ENCODE measurements at regions not wholly inside any gene's neighbourhood (a gene's known extent, or its start where the extent isn't known, plus 50 kb on each side); places are given as distances from the start of the nearest gene placed in this dataset.

GRCh38 chr2:147538821-147539220, 306.0 kb upstream of the ACVR2A start:
- H3K36me3 ChIP-seq (ENCODE audit: control insufficient read depth in 2 of 2, insufficient read depth in 1 of 2, low read length in 2 of 2), result no peaks in the 10 kb centered on the region
- no peak overlapping the region for H3K4me3 ChIP-seq (ENCODE audit: low read depth, low read length)
- peaks cover 2% of the 10 kb centered on the region; the same call in 1 of the 2 replicates for H3K4me1 ChIP-seq (ENCODE audit: control insufficient read depth, insufficient read depth, low read length)
- POLR2A ChIA-PET, result no interaction called here
- H3K27ac ChIP-seq (ENCODE audit: extremely low read depth, low read depth, low read length), result no peak overlapping the region
- TF ChIP-seq ZXDB (tag by site-specific recombination; IDR thresholded peaks at IDR 0.05) (no peak), IKZF3 (tag by site-specific recombination; IDR thresholded peaks at IDR 0.05) (no peak), PATZ1 (tag by site-specific recombination; IDR thresholded peaks at IDR 0.05) (no peak), ZNF585B (tag by site-specific recombination; IDR thresholded peaks at IDR 0.05) (no peak), PRDM1 (tag by site-specific recombination; IDR thresholded peaks at IDR 0.05) (no peak), REPIN1 (tag by site-specific recombination; IDR thresholded peaks at IDR 0.05; ENCODE audit: low read depth) (no peak), ZNF514 (tag by site-specific recombination; IDR thresholded peaks at IDR 0.05) (no peak), KLF16 (tag by site-specific recombination; IDR thresholded peaks at IDR 0.05) (no peak), ZNF311 (tag by site-specific recombination; IDR thresholded peaks at IDR 0.05; ENCODE audit: borderline replicate concordance) (no peak), ZNF16 (tag by site-specific recombination; IDR thresholded peaks at IDR 0.05; ENCODE audit: low read depth) (no peak), ZNF2 (tag by site-specific recombination; IDR thresholded peaks at IDR 0.05) (no peak), ZNF488 (tag by site-specific recombination; IDR thresholded peaks at IDR 0.05) (no peak), ZNF280D (tag by site-specific recombination; IDR thresholded peaks at IDR 0.05) (no peak), ZSCAN4 (tag by site-specific recombination; IDR thresholded peaks at IDR 0.05) (no peak), ZNF843 (tag by site-specific recombination; IDR thresholded peaks at IDR 0.05) (no peak), RBAK (tag by site-specific recombination; IDR thresholded peaks at IDR 0.05) (no peak), GFI1B (tag by site-specific recombination; IDR thresholded peaks at IDR 0.05) (no peak), KLF9 (tag by site-specific recombination; IDR thresholded peaks at IDR 0.05; ENCODE audit: low read depth) (no peak)
- CTCF ChIA-PET, result no interaction called here
- H3K9me3 ChIP-seq (ENCODE audit: control insufficient read depth, insufficient read depth, low read depth, low read length), result no peaks in the 10 kb centered on the region

GRCh38 chr2:147538088-147538487, 306.7 kb upstream of the ACVR2A start:
- ChIA-PET POLR2A (no interaction called here), CTCF (no interaction called here)
- H3K27ac ChIP-seq (ENCODE audit: extremely low read depth, low read depth, low read length), result no peak overlapping the region
- no peak for TF ChIP-seq ZNF639 (tag by site-specific recombination; IDR thresholded peaks at IDR 0.05)
- TF ChIP-seq ZNF701 (tag by site-specific recombination; IDR thresholded peaks at IDR 0.05), result no peak
- TF ChIP-seq ZNF132 (tag by site-specific recombination; IDR thresholded peaks at IDR 0.05; ENCODE audit: borderline replicate concordance), result no peak
- TF ChIP-seq ZNF623 (tag by site-specific recombination; IDR thresholded peaks at IDR 0.05), result no peak
- no peaks in the 10 kb centered on the region for H3K36me3 ChIP-seq (ENCODE audit: control insufficient read depth in 2 of 2, insufficient read depth in 1 of 2, low read length in 2 of 2)
- H3K4me1 ChIP-seq (ENCODE audit: control insufficient read depth, insufficient read depth, low read length), result peaks cover 2% of the 10 kb centered on the region; the same call in 1 of the 2 replicates
- H3K9me3 ChIP-seq (ENCODE audit: control insufficient read depth, insufficient read depth, low read depth, low read length), result no peaks in the 10 kb centered on the region
- H3K4me3 ChIP-seq (ENCODE audit: low read depth, low read length), result no peak overlapping the region

Data from HEK293 (cell line).